ENCODE measurements at regions not wholly inside any gene's neighbourhood (a gene's known extent, or its start where the extent isn't known, plus 50 kb on each side); places are given as distances from the start of the nearest gene placed in this dataset.

DNA sequence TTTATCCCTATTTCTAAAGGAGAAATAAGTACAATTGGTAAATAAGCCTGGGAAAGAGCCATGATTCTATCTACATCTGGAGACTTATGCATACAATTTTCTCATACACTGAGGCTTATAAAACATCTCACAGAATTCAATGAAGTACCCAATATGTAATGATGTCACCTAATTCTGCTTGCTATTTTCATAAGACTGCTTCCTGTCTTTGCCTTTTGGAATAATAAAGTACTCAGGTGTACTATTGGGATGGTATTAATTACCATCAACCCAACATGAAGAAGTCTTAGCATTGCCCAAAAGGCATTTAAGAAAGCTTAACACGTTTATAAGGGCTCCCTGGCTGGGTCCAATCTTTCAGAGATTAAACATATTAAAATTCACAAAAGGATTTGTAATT, 216.4 kb upstream of the TSHZ2 start:
- TF ChIP-seq EZH2 (IDR thresholded peaks at IDR 0.05) (no peak), POLR2AphosphoS5 (IDR thresholded peaks at IDR 0.05; ENCODE audit: borderline replicate concordance, low read depth, low read length) (no peak), FOXP2 (optimal IDR thresholded peaks at IDR 0.05; ENCODE audit: control extremely low read depth, extremely low read length, insufficient read depth) (no peak)

All from SK-N-MC (cell line).